Right lobe of liver (tissue), 4 donors: ENCODE measurements at regions not wholly inside any gene's neighbourhood (a gene's known extent, or its start where the extent isn't known, plus 50 kb on each side); places are given as distances from the start of the nearest gene placed in this dataset.

Source experiments
- POLR2A ChIP-seq: fragments of 450-650 bp; IDR thresholded peaks from one replicate; pipeline ENCODE4 v1.6.1; 2017; ENCODE audit warnings: antibody characterized with exemption, mild to moderate bottlenecking
- TF ChIP-seq, protein P1 (sequence below), 4 donors: fragments of 200-600 bp in 3 of 4; fragments of 450-650 bp in 1 of 4; IDR thresholded peaks; one replicate each; pipeline versions ENCODE4 v1.5.1 to v1.8.0; 2016 to 2022; ENCODE audit warnings: antibody characterized with exemption in 4 of 4, mild to moderate bottlenecking in 2 of 4
- donor health status: DM: no; HTN: no; CAD: no.
- donor health status: DM: no; HTN: no; CAD: no.
- donor health status: DM: no; HTN: yes; CAD: no.

DNA sequence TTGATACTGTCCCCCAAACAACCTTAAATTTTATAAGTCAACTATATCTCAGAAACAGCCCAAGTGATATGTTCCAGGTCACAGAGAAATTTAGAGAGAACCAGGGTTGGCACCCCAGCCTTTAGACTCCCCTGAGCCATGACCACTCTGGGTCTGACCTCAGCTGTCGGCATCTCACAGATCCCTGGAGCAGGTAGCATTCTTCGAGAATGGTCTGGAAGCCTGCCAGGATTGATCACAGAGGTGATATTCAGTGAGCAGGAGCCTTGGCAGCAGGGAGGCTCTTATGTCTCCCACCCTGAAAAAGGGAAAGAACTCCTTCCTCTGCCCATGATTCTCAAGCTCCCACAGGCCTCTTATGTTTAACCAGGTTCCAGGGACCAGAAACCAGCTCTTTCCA lies 58.2 kb downstream of the PLK2 start:
- TF ChIP-seq POLR2A = no peak
- TF ChIP-seq, protein P1, sequence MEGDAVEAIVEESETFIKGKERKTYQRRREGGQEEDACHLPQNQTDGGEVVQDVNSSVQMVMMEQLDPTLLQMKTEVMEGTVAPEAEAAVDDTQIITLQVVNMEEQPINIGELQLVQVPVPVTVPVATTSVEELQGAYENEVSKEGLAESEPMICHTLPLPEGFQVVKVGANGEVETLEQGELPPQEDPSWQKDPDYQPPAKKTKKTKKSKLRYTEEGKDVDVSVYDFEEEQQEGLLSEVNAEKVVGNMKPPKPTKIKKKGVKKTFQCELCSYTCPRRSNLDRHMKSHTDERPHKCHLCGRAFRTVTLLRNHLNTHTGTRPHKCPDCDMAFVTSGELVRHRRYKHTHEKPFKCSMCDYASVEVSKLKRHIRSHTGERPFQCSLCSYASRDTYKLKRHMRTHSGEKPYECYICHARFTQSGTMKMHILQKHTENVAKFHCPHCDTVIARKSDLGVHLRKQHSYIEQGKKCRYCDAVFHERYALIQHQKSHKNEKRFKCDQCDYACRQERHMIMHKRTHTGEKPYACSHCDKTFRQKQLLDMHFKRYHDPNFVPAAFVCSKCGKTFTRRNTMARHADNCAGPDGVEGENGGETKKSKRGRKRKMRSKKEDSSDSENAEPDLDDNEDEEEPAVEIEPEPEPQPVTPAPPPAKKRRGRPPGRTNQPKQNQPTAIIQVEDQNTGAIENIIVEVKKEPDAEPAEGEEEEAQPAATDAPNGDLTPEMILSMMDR (IDR thresholded peaks at IDR 0.05) = no peak
